ENCODE measurements at regions not wholly inside any gene's neighbourhood (a gene's known extent, or its start where the extent isn't known, plus 50 kb on each side); places are given as distances from the start of the nearest gene placed in this dataset.

DNA sequence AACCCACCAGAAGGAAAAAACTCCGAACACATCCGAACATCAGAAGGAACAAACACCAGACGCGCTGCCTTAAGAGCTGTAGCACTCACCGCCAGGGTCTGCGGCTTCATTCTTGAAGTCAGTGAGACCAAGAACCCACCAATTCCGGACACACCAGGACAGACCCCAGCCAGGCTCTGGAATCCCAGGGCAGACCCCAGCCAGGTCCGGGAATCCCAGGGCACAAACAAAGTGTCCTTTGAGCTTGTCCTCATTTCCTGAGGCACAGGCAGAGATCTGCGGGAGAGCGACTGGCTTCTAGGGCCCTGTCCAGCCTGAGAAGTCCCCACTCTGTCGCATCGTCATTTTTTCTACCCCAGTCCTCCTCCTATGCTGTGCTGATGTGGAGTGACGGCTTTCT, 461.1 kb downstream of the ACTL7B start:
- no peak for TF ChIP-seq CTCF (IDR thresholded peaks at IDR 0.05; ENCODE audit: low read depth, low read length, poor library complexity, severe bottlenecking)
- TF ChIP-seq EZH2phosphoT487 (IDR thresholded peaks at IDR 0.05; ENCODE audit: borderline replicate concordance, low read length): no peak
